ENCODE measurements at regions not wholly inside any gene's neighbourhood (a gene's known extent, or its start where the extent isn't known, plus 50 kb on each side); places are given as distances from the start of the nearest gene placed in this dataset.

GRCh38 chr16:51426276-51426675 is 275.2 kb upstream of the SALL1 start:
- DNase-seq: no peak
- intact Hi-C loops (cut with DNase I; ENCODE audit: low total_unique reads): no loop called here
- Histone ChIP-seq H3K27me3 (replicated peaks in 1 of 7) (no peaks in the 10 kb centered on the region), H3K9me3 (peaks cover 0 to 12% (median 0%) of the 10 kb centered on the region in 8 donors), H3K36me3 (no peaks in the 10 kb centered on the region), H3K4me1 (no peaks in the 10 kb centered on the region), H3K4me3 (no peak overlapping the region), H3K27ac (no peak overlapping the region)
- 16 to 38% (median 34%) methylated on average over 5 of the region's 5 CpGs for WGBS, 5 donors
- TF ChIP-seq POLR2AphosphoS5 (IDR thresholded peaks at IDR 0.05) (no peak), POLR2A (IDR thresholded peaks at IDR 0.05) (no peak)

GRCh38 chr16:51420247-51420646 is 269.2 kb upstream of the SALL1 start:
- intact Hi-C loops (cut with DNase I; ENCODE audit: low total_unique reads): no loop called here
- WGBS, 5 donors: 42 to 60% (median 50%) methylated on average over 2 of the region's 2 CpGs
- TF ChIP-seq CTCF (IDR thresholded peaks at IDR 0.05 in 8 of 11, conservative IDR thresholded peaks at IDR 0.05 in 3 of 11) (no peak), POLR2A (IDR thresholded peaks at IDR 0.05) (no peak), POLR2AphosphoS5 (IDR thresholded peaks at IDR 0.05) (no peak)
- H3K4me3 ChIP-seq: no peak overlapping the region
- H3K27ac ChIP-seq: no peak overlapping the region
- no peaks in the 10 kb centered on the region for H3K4me1 ChIP-seq
- H3K9me3 ChIP-seq: no peaks in the 10 kb centered on the region
- no peaks in the 10 kb centered on the region for H3K36me3 ChIP-seq
- no peak for DNase-seq
- no peaks in the 10 kb centered on the region for H3K27me3 ChIP-seq (replicated peaks in 1 of 7)

DNA sequence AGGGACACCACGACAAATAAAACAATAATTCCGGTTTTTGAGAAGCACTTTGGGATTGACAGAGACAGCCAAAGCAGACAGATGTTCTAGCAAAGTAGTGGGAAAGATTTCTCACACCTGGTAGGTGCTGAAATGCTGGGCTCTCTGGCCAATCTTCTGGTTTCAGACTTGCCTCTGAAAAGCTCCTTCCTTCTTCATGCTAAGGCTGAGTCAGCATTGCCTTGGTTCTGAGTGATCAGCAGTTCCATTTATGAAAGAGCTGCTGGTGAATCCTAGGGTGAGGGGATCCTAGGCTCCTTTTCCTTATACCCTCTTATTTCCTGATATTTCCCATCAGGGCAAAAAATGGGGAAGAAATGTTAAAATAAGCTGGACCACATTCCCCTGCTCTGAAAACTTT is 268.7 kb upstream of the SALL1 start:
- 61 to 68% (median 65%) methylated on average over 2 of the region's 2 CpGs for WGBS, 5 donors
- TF ChIP-seq POLR2A (IDR thresholded peaks at IDR 0.05) (no peak), POLR2AphosphoS5 (IDR thresholded peaks at IDR 0.05) (no peak), CTCF (IDR thresholded peaks at IDR 0.05 in 8 of 11, conservative IDR thresholded peaks at IDR 0.05 in 3 of 11) (no peak)
- Histone ChIP-seq H3K4me3 (no peak overlapping the region), H3K36me3 (no peaks in the 10 kb centered on the region), H3K27me3 (replicated peaks in 1 of 7) (no peaks in the 10 kb centered on the region), H3K27ac (no peak overlapping the region), H3K4me1 (no peaks in the 10 kb centered on the region), H3K9me3 (no peaks in the 10 kb centered on the region)
- no peak for DNase-seq
- intact Hi-C loops (cut with DNase I; ENCODE audit: low total_unique reads): no loop called here

DNA sequence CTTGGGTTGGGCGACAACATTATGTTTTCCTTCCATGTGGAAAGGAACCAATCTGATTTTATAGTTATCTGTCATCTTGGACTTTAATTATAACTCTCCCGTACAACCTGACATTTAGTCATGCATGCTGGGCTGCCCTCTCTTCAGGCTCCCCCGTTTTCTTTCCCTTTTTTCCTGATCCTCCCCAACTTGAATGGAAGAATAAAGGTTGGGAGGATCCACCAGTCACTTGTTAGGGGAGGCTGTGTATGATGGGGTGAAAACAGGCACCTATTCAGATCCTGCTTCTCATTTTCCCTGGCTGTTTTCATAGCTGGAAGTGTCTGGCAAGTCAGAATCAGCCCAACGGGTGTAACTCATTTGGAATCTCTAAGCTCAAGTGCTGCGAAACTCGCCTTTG is 267.2 kb upstream of the SALL1 start:
- H3K4me1 ChIP-seq: no peaks in the 10 kb centered on the region
- TF ChIP-seq POLR2AphosphoS5 (IDR thresholded peaks at IDR 0.05) (no peak), CTCF (IDR thresholded peaks at IDR 0.05 in 8 of 11, conservative IDR thresholded peaks at IDR 0.05 in 3 of 11) (no peak), POLR2A (IDR thresholded peaks at IDR 0.05) (no peak)
- no peaks in the 10 kb centered on the region for H3K9me3 ChIP-seq
- no peak overlapping the region for H3K4me3 ChIP-seq
- H3K27ac ChIP-seq: no peak overlapping the region
- H3K36me3 ChIP-seq: no peaks in the 10 kb centered on the region
- intact Hi-C loops (cut with DNase I; ENCODE audit: low total_unique reads): no loop called here
- DNase-seq: no peak
- H3K27me3 ChIP-seq (replicated peaks in 1 of 7): no peaks in the 10 kb centered on the region
- WGBS, 5 donors: 68 to 78% (median 74%) methylated on average over 6 of the region's 6 CpGs

- no peak overlapping the region for H3K27ac ChIP-seq
- no peaks in the 10 kb centered on the region for H3K36me3 ChIP-seq
- H3K4me3 ChIP-seq: no peak overlapping the region
- H3K27me3 ChIP-seq (replicated peaks in 1 of 7): no peaks in the 10 kb centered on the region
- no peak for DNase-seq
- intact Hi-C loops (cut with DNase I; ENCODE audit: low total_unique reads): no loop called here
- 65 to 90% (median 82%) methylated on average over 6 of the region's 6 CpGs for whole genome bisulfite sequencing, 5 donors
- no peaks in the 10 kb centered on the region for H3K4me1 ChIP-seq
- no peak for TF ChIP-seq CTCF (IDR thresholded peaks at IDR 0.05 in 8 of 11, conservative IDR thresholded peaks at IDR 0.05 in 3 of 11)
- no peaks in the 10 kb centered on the region for H3K9me3 ChIP-seq
Observed at GRCh38 chr16:51416926-51417325, 265.9 kb upstream of the SALL1 start.
